GM18508 (cell line): ENCODE measurements at regions not wholly inside any gene's neighbourhood (a gene's known extent, or its start where the extent isn't known, plus 50 kb on each side); places are given as distances from the start of the nearest gene placed in this dataset.
"Not testable (repeated sequence)": the region's sequence is repeated elsewhere in the genome, so short reads cannot be mapped to it uniquely, and the experiment has no call there.

ENCODE experiments used
- ATAC-seq: cut with Tn5 transposase; IDR thresholded peaks from one replicate; pipeline ENCODE4 v1.9.1; 2021; ENCODE audit warnings: moderate number of reproducible peaks; ENCODE audit not compliant: insufficient read depth, unreplicated experiment

DNA sequence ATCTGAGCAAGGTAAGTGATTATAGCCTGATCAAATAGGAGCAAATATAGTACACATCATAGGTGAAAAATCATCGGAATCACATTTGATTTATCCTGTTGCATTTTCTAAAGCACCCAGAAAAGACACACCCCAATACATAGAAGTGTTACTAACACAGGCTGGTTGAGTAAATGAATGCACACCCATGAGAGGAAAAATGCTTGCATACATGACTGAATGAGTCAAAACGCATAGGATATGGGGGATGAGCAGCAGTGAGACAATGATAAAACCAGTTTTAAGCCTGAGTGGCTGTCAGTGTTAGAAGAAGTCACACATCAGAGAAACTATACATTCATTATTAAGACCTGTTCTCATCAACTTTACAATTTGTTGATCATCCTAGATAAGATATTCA lies 449.6 kb upstream of the CDH20 start:
- no peak for ATAC-seq

DNA sequence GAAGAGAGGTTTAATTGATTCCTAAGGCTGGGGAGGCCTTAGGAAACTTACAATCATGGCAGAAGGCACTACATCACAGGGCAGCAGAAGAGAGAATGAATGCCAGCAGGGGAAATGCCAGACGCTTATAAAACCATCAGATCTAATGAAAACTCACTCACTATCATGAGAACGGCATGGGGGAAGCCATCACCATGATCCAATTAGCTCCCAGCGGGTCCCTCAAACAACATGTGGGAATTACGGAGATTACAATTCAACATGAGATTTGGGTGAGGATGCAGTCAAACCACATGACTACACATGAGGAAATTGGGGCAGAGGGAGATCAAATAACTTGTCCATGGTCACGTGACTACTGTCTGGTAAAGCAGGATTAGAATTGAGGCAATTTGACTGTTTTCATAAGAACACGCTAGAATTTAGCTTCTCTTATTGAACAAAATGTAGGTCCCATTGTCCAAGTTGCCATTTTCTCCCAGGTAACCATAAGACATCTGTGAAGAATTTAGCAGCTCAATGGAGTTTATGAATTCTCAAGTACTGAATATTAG lies 445.1 kb upstream of the CDH20 start:
- no peak for ATAC-seq

DNA sequence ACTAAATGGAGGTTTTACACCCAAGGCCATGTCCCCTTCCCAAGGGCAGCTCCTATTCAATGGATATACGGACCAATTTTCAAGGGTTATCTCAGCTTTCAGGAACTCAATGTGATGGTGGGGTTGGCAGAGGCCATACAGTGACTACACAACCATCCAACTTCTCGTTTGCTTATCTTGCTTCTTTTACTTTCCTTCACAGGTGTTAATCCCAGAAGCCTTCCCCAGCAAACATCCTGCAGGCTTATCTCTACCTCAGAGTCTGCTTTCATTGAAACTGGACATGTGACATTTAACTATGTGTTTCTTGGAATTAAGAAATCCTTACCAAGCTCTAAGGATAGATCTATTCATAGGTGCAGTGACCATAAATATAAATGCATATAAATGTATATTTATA lies 443.8 kb upstream of the CDH20 start:
- ATAC-seq: no peak

DNA sequence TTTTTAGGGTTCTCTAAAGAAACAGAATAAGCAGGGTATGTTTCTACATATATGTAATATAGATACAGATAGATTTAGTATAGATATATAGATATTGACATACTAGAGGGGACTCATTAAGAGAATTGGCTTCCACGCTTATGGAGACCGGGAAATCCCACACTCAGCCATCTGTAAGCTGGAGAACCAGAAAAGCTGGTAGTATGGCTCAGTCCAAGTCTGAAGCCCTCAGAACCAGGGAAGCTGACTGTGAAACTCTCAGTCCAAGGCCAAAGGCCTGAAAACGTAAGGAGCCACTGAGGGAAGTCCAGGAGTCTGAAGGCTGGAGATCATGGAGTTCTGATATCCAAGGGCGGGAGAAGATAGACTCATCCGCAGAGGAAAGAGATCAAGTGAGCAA lies 441.3 kb upstream of the CDH20 start:
- no peak for ATAC-seq

DNA sequence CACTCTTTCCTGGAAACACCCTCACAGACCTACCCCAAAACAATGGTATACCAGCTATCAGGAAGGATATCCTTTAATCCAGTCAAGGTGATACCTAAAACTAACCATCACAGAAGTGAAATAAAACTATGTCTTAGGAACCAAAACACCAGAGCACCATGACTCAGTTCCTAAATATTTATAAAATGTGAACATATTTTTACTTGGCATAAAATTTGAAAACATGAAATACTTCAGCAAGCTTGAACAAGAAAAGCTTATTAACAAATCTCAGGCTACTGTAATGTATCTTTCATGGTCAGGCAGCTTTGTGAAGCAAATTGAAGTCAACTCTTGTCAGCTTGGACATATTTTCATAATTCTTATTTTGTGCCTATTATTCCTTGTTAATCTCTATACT lies 440.8 kb upstream of the CDH20 start:
- ATAC-seq: no peak

DNA sequence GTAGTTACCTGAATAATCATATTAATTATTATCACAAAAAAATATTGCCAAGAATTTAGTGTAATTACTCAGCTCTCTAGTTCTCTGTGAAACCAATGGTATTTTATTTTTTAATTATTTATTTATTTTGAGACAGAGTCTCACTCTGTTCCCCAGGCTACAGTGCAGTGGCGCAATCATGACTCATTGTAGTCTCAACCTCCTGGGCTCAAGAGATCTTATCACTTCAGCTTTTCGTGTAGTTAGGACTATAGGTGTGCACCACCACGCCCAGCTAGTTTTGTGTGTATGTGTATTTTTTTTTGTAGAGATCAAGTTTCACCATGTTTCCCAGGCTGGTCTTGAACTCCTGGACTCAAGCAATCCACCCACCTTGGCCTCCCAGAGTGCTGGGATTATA lies 440.4 kb upstream of the CDH20 start:
- ATAC-seq: no peak

- no peak for ATAC-seq
Observed at GRCh38 chr18:60893355-60894097, 439.7 kb upstream of the CDH20 start.

GRCh38 chr18:60894254-60894945 lies 438.8 kb upstream of the CDH20 start:
- no peak for ATAC-seq

GRCh38 chr18:60895181-60895580 lies 438.0 kb upstream of the CDH20 start:
- no peak for ATAC-seq

- ATAC-seq: no peak
Observed at GRCh38 chr18:60898111-60898510, 435.1 kb upstream of the CDH20 start.

GRCh38 chr18:60905699-60906098 lies 427.5 kb upstream of the CDH20 start:
- ATAC-seq: no peak

GRCh38 chr18:60910534-60910933 lies 422.7 kb upstream of the CDH20 start:
- ATAC-seq: no peak

- no peak for ATAC-seq
Observed at GRCh38 chr18:60911504-60911903, 421.7 kb upstream of the CDH20 start.

DNA sequence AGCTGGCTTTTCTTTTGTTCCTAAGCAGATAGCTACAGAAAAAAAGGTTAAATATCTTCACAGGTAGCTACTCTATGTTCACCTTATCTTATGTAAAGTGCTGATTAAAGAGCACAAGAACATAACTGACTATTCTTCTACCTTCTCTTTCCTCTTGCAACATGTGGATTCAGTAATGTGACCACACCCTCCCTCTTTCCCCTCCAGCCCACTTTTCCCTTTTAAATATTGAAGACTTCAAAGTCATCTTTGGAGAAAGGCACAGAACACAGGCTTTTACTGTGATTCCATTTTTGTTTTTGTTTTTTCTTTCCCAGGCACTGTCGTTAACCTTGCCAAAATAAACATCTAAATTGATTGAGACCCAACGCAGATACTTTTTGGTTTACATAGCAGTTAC lies 418.1 kb upstream of the CDH20 start:
- no peak for ATAC-seq

GRCh38 chr18:60918862-60919261 lies 414.4 kb upstream of the CDH20 start:
- ATAC-seq: not testable (repeated sequence)

DNA sequence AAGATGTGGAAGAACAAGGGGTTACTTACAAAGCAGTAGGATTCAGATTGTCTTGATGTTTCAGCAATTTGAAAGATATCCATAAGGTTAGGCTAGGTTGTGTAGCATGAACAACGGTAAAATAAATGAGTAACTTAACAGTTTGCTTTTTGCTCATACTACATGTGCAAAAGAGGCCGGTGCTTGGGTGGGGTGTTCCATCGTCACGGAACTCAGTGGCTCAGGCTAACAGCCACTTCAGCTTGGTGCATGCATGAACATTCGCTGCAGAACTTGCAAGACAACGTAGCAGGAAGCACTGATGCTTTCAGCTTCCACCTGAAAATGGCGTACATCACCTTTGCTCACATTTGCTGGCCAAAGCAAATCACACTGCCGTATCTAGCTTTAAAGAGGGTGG lies 407.3 kb upstream of the CDH20 start:
- no peak for ATAC-seq

GRCh38 chr18:60929966-60930365 lies 403.3 kb upstream of the CDH20 start:
- no peak for ATAC-seq

- ATAC-seq: no peak
Observed at GRCh38 chr18:60935041-60935910, 398.0 kb upstream of the CDH20 start.

GRCh38 chr18:60936101-60936500 lies 397.1 kb upstream of the CDH20 start:
- ATAC-seq: no peak

GRCh38 chr18:60943297-60943696 lies 389.9 kb upstream of the CDH20 start:
- no peak for ATAC-seq

DNA sequence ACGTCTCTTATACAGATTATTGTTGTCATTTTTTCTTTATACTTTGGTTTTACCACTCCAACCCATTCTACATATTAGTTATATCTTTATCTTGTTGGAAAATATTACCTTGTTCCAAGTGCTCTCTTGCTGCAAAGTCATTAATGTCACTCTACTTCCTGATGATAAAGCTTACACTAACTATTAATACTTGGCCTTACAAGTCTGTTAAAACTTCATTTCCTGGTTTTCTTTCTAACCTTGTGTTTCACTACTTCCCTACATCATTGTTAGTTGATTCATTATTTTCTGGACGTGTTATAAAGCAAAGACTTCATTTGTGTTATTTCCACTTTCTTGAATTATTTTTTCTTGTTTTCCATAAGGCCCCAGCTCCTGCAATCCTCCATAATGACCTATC lies 382.6 kb upstream of the CDH20 start:
- ATAC-seq: no peak
